KMS-11 (cell line): ENCODE measurements at regions not wholly inside any gene's neighbourhood (a gene's known extent, or its start where the extent isn't known, plus 50 kb on each side); places are given as distances from the start of the nearest gene placed in this dataset.

Experiments
- H2AFZ ChIP-seq: fragments of 200-600 bp; sonication (generic); 2 replicates; pipeline ENCODE4 v1.6.1; 2016; ENCODE audit warnings: antibody characterized with exemption, mixed run types, low read depth
- H3K27ac ChIP-seq: fragments of 200-600 bp; sonication (generic); 2 replicates; pipeline ENCODE4 v1.6.1; 2016; ENCODE audit warnings: mild to moderate bottlenecking, mixed run types
- H3K27me3 ChIP-seq: fragments of 200-600 bp; sonication (generic); 2 replicates; pipeline ENCODE4 v1.6.1; 2017; ENCODE audit warnings: mild to moderate bottlenecking, low read depth, mixed run types, moderate library complexity; ENCODE audit not compliant: insufficient read depth
- H3K36me3 ChIP-seq: fragments of 200-600 bp; sonication (generic); 2 replicates; pipeline ENCODE4 v1.6.1; 2017; ENCODE audit warnings: mild to moderate bottlenecking, mixed run types; ENCODE audit not compliant: insufficient read depth
- H3K4me1 ChIP-seq: fragments of 200-600 bp; sonication (generic); 2 replicates; pipeline ENCODE4 v1.6.1; 2016; ENCODE audit warnings: mild to moderate bottlenecking, low read depth, mixed run types; ENCODE audit not compliant: poor library complexity, severe bottlenecking
- H3K4me2 ChIP-seq: fragments of 200-600 bp; sonication (generic); 2 replicates; pipeline ENCODE4 v1.7.0; 2016; ENCODE audit warnings: mild to moderate bottlenecking, mixed run types
- H3K4me3 ChIP-seq: fragments of 200-600 bp; sonication (generic); IDR thresholded peaks from 2 replicates; pipeline ENCODE4 v1.6.1; 2017; ENCODE audit warnings: low read depth, low read length, mixed read lengths; ENCODE audit not compliant: insufficient read depth
- H3K79me2 ChIP-seq: fragments of 200-600 bp; sonication (generic); 2 replicates; pipeline ENCODE4 v1.6.1; 2016; ENCODE audit warnings: low read depth, mixed run types; ENCODE audit not compliant: insufficient read depth
- H3K9ac ChIP-seq: fragments of 200-600 bp; sonication (generic); 2 replicates; pipeline ENCODE4 v1.6.1; 2016; ENCODE audit warnings: mild to moderate bottlenecking, mixed run types
- H4K20me1 ChIP-seq: fragments of 200-600 bp; sonication (generic); 2 replicates; pipeline ENCODE4 v1.6.1; 2016; ENCODE audit warnings: mild to moderate bottlenecking, mixed run types; ENCODE audit not compliant: insufficient read depth
- TF ChIP-seq, protein P1 (sequence below): fragments of 200-600 bp; sonication (generic); conservative IDR thresholded peaks from 2 replicates; pipeline ENCODE4 v1.6.1; 2017; ENCODE audit warnings: low read depth, mild to moderate bottlenecking, antibody characterized with exemption, low read length, moderate library complexity, mixed read lengths

GRCh38 chr14:25908277-25909044 is 689.4 kb downstream of the NOVA1 start:
- Histone ChIP-seq H3K4me3 (no peak overlapping the region), H3K79me2 (no peaks in the 10 kb centered on the region), H3K36me3 (no peaks in the 10 kb centered on the region), H3K4me1 (no peaks in the 10 kb centered on the region), H3K9ac (no peak overlapping the region), H4K20me1 (no peaks in the 10 kb centered on the region), H3K4me2 (no peak overlapping the region), H2AFZ (no peak overlapping the region), H3K27ac (no peak overlapping the region), H3K27me3 (no peaks in the 10 kb centered on the region)
- TF ChIP-seq, protein P1, sequence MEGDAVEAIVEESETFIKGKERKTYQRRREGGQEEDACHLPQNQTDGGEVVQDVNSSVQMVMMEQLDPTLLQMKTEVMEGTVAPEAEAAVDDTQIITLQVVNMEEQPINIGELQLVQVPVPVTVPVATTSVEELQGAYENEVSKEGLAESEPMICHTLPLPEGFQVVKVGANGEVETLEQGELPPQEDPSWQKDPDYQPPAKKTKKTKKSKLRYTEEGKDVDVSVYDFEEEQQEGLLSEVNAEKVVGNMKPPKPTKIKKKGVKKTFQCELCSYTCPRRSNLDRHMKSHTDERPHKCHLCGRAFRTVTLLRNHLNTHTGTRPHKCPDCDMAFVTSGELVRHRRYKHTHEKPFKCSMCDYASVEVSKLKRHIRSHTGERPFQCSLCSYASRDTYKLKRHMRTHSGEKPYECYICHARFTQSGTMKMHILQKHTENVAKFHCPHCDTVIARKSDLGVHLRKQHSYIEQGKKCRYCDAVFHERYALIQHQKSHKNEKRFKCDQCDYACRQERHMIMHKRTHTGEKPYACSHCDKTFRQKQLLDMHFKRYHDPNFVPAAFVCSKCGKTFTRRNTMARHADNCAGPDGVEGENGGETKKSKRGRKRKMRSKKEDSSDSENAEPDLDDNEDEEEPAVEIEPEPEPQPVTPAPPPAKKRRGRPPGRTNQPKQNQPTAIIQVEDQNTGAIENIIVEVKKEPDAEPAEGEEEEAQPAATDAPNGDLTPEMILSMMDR = no peak

GRCh38 chr14:25904446-25904845 is 693.4 kb downstream of the NOVA1 start:
- Histone ChIP-seq H3K27ac (no peak overlapping the region), H3K79me2 (no peaks in the 10 kb centered on the region), H3K4me1 (no peaks in the 10 kb centered on the region), H3K27me3 (no peaks in the 10 kb centered on the region), H2AFZ (no peak overlapping the region), H4K20me1 (no peaks in the 10 kb centered on the region), H3K4me3 (no peak overlapping the region), H3K4me2 (no peak overlapping the region), H3K36me3 (no peaks in the 10 kb centered on the region), H3K9ac (no peak overlapping the region)
- TF ChIP-seq, protein P1 = no peak

- H3K36me3 ChIP-seq = no peaks in the 10 kb centered on the region
- no peaks in the 10 kb centered on the region for H3K4me1 ChIP-seq
- H3K79me2 ChIP-seq = no peaks in the 10 kb centered on the region
- no peak overlapping the region for H3K9ac ChIP-seq
- no peak overlapping the region for H2AFZ ChIP-seq
- H3K27ac ChIP-seq = no peak overlapping the region
- no peaks in the 10 kb centered on the region for H4K20me1 ChIP-seq
- TF ChIP-seq, protein P1 = no peak
- H3K4me2 ChIP-seq = no peak overlapping the region
- no peaks in the 10 kb centered on the region for H3K27me3 ChIP-seq
- H3K4me3 ChIP-seq = no peak overlapping the region
Measured at GRCh38 chr14:25899197-25899596, 698.6 kb downstream of the NOVA1 start.

DNA sequence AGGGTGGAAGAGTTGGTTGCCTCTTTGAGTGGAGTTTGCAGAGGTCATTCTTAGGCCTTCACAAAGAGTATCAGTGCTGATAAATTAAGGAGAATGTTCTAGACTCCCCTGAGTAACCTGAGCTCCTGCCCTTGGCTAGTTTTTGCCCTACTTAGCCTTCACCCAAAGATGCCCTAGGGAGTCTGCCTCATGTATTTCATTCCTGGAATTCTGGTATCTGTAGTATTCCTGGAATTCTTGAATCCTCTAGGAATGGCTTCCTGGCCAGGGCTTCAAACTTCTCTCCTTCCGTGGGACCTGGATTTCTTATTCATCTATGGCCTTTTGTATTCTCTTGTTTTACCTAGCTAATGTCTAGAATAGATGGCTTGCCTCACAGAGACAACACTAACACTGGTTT is 701.1 kb downstream of the NOVA1 start:
- no peaks in the 10 kb centered on the region for H4K20me1 ChIP-seq
- no peaks in the 10 kb centered on the region for H3K4me1 ChIP-seq
- no peaks in the 10 kb centered on the region for H3K27me3 ChIP-seq
- no peak overlapping the region for H3K27ac ChIP-seq
- H3K9ac ChIP-seq = no peak overlapping the region
- TF ChIP-seq, protein P1 = no peak
- no peak overlapping the region for H2AFZ ChIP-seq
- no peaks in the 10 kb centered on the region for H3K36me3 ChIP-seq
- no peak overlapping the region for H3K4me2 ChIP-seq
- no peaks in the 10 kb centered on the region for H3K79me2 ChIP-seq
- no peak overlapping the region for H3K4me3 ChIP-seq
